ENCODE measurements at regions not wholly inside any gene's neighbourhood (a gene's known extent, or its start where the extent isn't known, plus 50 kb on each side); places are given as distances from the start of the nearest gene placed in this dataset.

- Mint-ChIP-seq H3K4me1 (ENCODE audit: unreplicated experiment) (no peaks in the 10 kb centered on the region), H3K4me3 (no peak overlapping the region), H3K36me3 (no peaks in the 10 kb centered on the region), H3K27ac (no peak overlapping the region), H3K27me3 (peaks cover 11% of the 10 kb centered on the region), H3K9me3 (peaks cover 4% of the 10 kb centered on the region)
- TF ChIP-seq, protein P1, sequence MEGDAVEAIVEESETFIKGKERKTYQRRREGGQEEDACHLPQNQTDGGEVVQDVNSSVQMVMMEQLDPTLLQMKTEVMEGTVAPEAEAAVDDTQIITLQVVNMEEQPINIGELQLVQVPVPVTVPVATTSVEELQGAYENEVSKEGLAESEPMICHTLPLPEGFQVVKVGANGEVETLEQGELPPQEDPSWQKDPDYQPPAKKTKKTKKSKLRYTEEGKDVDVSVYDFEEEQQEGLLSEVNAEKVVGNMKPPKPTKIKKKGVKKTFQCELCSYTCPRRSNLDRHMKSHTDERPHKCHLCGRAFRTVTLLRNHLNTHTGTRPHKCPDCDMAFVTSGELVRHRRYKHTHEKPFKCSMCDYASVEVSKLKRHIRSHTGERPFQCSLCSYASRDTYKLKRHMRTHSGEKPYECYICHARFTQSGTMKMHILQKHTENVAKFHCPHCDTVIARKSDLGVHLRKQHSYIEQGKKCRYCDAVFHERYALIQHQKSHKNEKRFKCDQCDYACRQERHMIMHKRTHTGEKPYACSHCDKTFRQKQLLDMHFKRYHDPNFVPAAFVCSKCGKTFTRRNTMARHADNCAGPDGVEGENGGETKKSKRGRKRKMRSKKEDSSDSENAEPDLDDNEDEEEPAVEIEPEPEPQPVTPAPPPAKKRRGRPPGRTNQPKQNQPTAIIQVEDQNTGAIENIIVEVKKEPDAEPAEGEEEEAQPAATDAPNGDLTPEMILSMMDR (conservative IDR thresholded peaks at IDR 0.05) = no peak
- no peak for DNase-seq (ENCODE audit: extremely low spot score, unreplicated experiment)
Observed at GRCh38 chr4:8739820-8740665, 131.6 kb downstream of the HMX1 start.

DNA sequence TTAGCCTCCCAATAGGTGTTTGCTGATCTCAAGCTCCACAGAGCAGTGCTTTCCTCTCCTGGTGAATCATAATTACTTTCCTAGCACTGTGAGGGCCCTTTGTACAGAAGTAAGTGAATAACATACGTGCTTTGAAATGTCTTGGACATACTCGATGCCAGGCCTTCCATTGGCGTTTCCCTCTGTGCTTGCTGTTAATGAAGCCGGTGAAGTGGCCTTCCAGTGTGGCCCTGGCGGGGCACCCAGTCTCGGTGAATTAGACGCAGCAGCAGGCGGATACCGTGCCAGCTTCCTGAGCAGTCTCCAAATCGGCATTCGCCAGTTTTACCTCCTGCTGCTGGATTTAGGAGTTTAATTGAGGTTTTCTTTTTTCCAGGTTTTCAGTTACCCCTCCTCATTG, 132.3 kb downstream of the HMX1 start:
- peaks cover 7% of the 10 kb centered on the region for H3K9me3 Mint-ChIP-seq
- no peak overlapping the region for H3K4me3 Mint-ChIP-seq
- DNase-seq (ENCODE audit: extremely low spot score, unreplicated experiment) = no peak
- H3K36me3 Mint-ChIP-seq = no peaks in the 10 kb centered on the region
- no peak overlapping the region for H3K27ac Mint-ChIP-seq
- H3K4me1 Mint-ChIP-seq (ENCODE audit: unreplicated experiment) = no peaks in the 10 kb centered on the region
- TF ChIP-seq, protein P1 (conservative IDR thresholded peaks at IDR 0.05) = no peak
- H3K27me3 Mint-ChIP-seq = peaks cover 6% of the 10 kb centered on the region

DNA sequence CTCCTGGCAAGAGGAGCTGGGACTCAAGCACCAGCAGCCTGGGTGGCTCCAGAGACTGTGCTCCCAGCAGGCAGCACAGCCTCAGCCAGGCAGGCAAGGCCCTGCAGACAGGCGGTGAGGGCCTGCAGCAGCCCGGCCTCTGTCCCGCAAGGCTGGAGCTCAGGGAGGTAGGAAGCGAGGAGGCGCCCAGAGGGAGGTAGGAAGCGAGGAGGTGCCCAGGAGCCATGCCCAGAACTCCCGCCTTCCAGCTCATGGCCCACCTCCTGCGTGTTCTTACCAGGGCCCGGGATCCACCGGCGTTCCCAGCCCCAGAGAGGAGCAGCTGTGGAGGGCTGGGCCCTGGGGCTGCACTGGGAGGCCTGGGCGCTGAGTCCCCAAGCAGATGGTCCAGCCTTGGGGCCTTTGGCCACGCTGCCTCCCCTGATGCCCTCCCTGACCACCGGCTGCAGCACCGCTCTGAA, 133.1 kb downstream of the HMX1 start:
- H3K36me3 Mint-ChIP-seq = no peaks in the 10 kb centered on the region
- H3K9me3 Mint-ChIP-seq = peaks cover 11% of the 10 kb centered on the region
- no peak overlapping the region for H3K4me3 Mint-ChIP-seq
- H3K27ac Mint-ChIP-seq = no peak overlapping the region
- peaks cover 3% of the 10 kb centered on the region for H3K27me3 Mint-ChIP-seq
- TF ChIP-seq, protein P1 (conservative IDR thresholded peaks at IDR 0.05) = no peak
- DNase-seq (ENCODE audit: extremely low spot score, unreplicated experiment) = no peak
- H3K4me1 Mint-ChIP-seq (ENCODE audit: unreplicated experiment) = no peaks in the 10 kb centered on the region

- TF ChIP-seq, protein P1 (conservative IDR thresholded peaks at IDR 0.05) = no peak
- no peaks in the 10 kb centered on the region for H3K4me1 Mint-ChIP-seq (ENCODE audit: unreplicated experiment)
- no peak overlapping the region for H3K4me3 Mint-ChIP-seq
- peaks cover 3% of the 10 kb centered on the region for H3K27me3 Mint-ChIP-seq
- DNase-seq (ENCODE audit: extremely low spot score, unreplicated experiment) = no peak
- peaks cover 8% of the 10 kb centered on the region for H3K9me3 Mint-ChIP-seq
- H3K27ac Mint-ChIP-seq = no peak overlapping the region
- H3K36me3 Mint-ChIP-seq = no peaks in the 10 kb centered on the region
Observed at GRCh38 chr4:8737601-8738279, 133.9 kb downstream of the HMX1 start.

- peaks cover 7% of the 10 kb centered on the region for H3K9me3 Mint-ChIP-seq
- no peaks in the 10 kb centered on the region for H3K36me3 Mint-ChIP-seq
- TF ChIP-seq, protein P1 (conservative IDR thresholded peaks at IDR 0.05) = no peak
- H3K27ac Mint-ChIP-seq = no peak overlapping the region
- DNase-seq (ENCODE audit: extremely low spot score, unreplicated experiment) = no peak
- H3K4me3 Mint-ChIP-seq = no peak overlapping the region
- H3K27me3 Mint-ChIP-seq = peaks cover 3% of the 10 kb centered on the region
- H3K4me1 Mint-ChIP-seq (ENCODE audit: unreplicated experiment) = no peaks in the 10 kb centered on the region
Observed at GRCh38 chr4:8737075-8737474, 134.6 kb downstream of the HMX1 start.
